ENCODE measurements at regions not wholly inside any gene's neighbourhood (a gene's known extent, or its start where the extent isn't known, plus 50 kb on each side); places are given as distances from the start of the nearest gene placed in this dataset.

DNA sequence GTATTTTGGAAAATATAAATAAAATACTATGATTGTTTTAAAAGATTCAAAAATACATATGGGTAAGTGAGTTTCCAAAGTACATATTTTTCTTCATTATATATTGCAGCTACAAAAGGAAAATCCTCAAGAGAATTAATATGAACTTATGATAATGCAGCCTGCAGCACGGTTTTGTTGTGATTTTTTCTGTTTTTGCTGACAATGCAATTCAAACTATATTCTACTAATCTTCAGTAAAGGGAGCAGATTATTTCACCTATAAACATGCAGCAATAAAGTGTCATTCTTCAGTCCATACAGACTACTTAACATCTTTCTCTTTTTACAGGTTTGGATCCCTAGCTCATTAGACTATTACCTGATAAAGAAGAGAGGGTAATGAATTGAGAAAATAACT lies 582.1 kb upstream of the MGAT4C start:
- no peak overlapping the region for H2BK12ac ChIP-seq (ENCODE audit: low read length in 2 of 2)
- H3K79me1 ChIP-seq (replicated peaks; ENCODE audit: low read length, poor library complexity, severe bottlenecking): no peaks in the 10 kb centered on the region
- H2BK120ac ChIP-seq (ENCODE audit: low read depth, low read length): no peak overlapping the region
- H3K14ac ChIP-seq (ENCODE audit: low read length in 2 of 2): no peak overlapping the region
- no peak overlapping the region for H3K18ac ChIP-seq (ENCODE audit: low read depth in 1 of 2, low read length in 2 of 2)
- H3K27ac ChIP-seq (ENCODE audit: low read length, poor library complexity, severe bottlenecking): no peak overlapping the region
- H3K4me1 ChIP-seq (ENCODE audit: control insufficient read depth, insufficient read depth, low read depth, low read length): no peaks in the 10 kb centered on the region
- WGBS: 100% methylated on average over 1 of the region's 1 CpG
- H2AFZ ChIP-seq (ENCODE audit: low read depth, low read length): no peak overlapping the region
- H3K23ac ChIP-seq (ENCODE audit: low read length in 2 of 2): no peak overlapping the region
- no peaks in the 10 kb centered on the region for H3K36me3 ChIP-seq (ENCODE audit: control insufficient read depth in 1 of 2, insufficient read depth in 2 of 2, low read depth in 1 of 2, low read length in 2 of 2)
- no peak overlapping the region for H2BK15ac ChIP-seq (ENCODE audit: low read depth, poor library complexity, severe bottlenecking)
- H4K8ac ChIP-seq (ENCODE audit: low read length): no peak overlapping the region
- no peak overlapping the region for H3K4me3 ChIP-seq (ENCODE audit: insufficient read depth in 1 of 2, low read depth in 1 of 2, low read length in 2 of 2)
- no peak for DNase-seq
- H3K27me3 ChIP-seq (ENCODE audit: control insufficient read depth in 1 of 2, insufficient read depth in 1 of 2, low read length in 2 of 2): no peaks in the 10 kb centered on the region
- no peak overlapping the region for H3K4ac ChIP-seq (ENCODE audit: low read depth in 1 of 2, low read length in 2 of 2)
- no peak overlapping the region for H4K91ac ChIP-seq (ENCODE audit: low read length)
- H3K4me2 ChIP-seq (ENCODE audit: low read length, poor library complexity, severe bottlenecking): no peak overlapping the region
- no peak overlapping the region for H2BK5ac ChIP-seq (ENCODE audit: low read depth, low read length, poor library complexity, severe bottlenecking)
- no peak overlapping the region for H2AK5ac ChIP-seq (ENCODE audit: low read length, severe bottlenecking)
- no peak overlapping the region for H3K9ac ChIP-seq (ENCODE audit: low read length)
- H3K9me3 ChIP-seq (ENCODE audit: control insufficient read depth, low read length): no peaks in the 10 kb centered on the region

DNA sequence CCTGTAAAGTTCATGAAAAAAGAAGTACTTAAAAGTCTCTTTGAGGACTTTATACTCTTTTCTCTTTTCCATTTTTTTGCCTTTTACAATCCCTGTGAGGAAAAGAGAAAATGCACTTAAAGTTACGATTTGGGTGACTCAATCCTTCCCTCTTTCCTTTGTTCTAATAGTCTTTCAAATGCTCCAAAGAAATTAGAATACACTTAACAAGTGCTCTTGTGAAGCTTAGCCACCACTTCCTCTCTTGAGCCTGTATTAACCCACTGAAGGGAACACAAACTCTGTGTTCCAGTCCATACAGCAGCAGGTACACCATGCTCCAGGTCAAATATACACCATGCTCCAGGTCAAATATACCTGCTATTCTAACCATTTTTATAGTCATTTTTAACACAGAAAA lies 581.1 kb upstream of the MGAT4C start:
- no peaks in the 10 kb centered on the region for H3K36me3 ChIP-seq (ENCODE audit: control insufficient read depth in 1 of 2, insufficient read depth in 2 of 2, low read depth in 1 of 2, low read length in 2 of 2)
- no peak overlapping the region for H4K91ac ChIP-seq (ENCODE audit: low read length)
- no peak overlapping the region for H2AFZ ChIP-seq (ENCODE audit: low read depth, low read length)
- no peak overlapping the region for H2AK5ac ChIP-seq (ENCODE audit: low read length, severe bottlenecking)
- H3K23ac ChIP-seq (ENCODE audit: low read length in 2 of 2): no peak overlapping the region
- no peak overlapping the region for H3K9ac ChIP-seq (ENCODE audit: low read length)
- no peak overlapping the region for H4K8ac ChIP-seq (ENCODE audit: low read length)
- no peak overlapping the region for H2BK15ac ChIP-seq (ENCODE audit: low read depth, poor library complexity, severe bottlenecking)
- no peak overlapping the region for H3K18ac ChIP-seq (ENCODE audit: low read depth in 1 of 2, low read length in 2 of 2)
- no peak overlapping the region for H3K14ac ChIP-seq (ENCODE audit: low read length in 2 of 2)
- H3K4me3 ChIP-seq (ENCODE audit: insufficient read depth in 1 of 2, low read depth in 1 of 2, low read length in 2 of 2): no peak overlapping the region
- H3K27me3 ChIP-seq (ENCODE audit: control insufficient read depth in 1 of 2, insufficient read depth in 1 of 2, low read length in 2 of 2): no peaks in the 10 kb centered on the region
- no peak for DNase-seq
- H3K79me1 ChIP-seq (replicated peaks; ENCODE audit: low read length, poor library complexity, severe bottlenecking): no peaks in the 10 kb centered on the region
- 44% methylated on average over 1 of the region's 1 CpG for WGBS
- no peaks in the 10 kb centered on the region for H3K4me1 ChIP-seq (ENCODE audit: control insufficient read depth, insufficient read depth, low read depth, low read length)
- H2BK5ac ChIP-seq (ENCODE audit: low read depth, low read length, poor library complexity, severe bottlenecking): no peak overlapping the region
- no peak overlapping the region for H2BK12ac ChIP-seq (ENCODE audit: low read length in 2 of 2)
- no peak overlapping the region for H3K4ac ChIP-seq (ENCODE audit: low read depth in 1 of 2, low read length in 2 of 2)
- H3K4me2 ChIP-seq (ENCODE audit: low read length, poor library complexity, severe bottlenecking): no peak overlapping the region
- no peaks in the 10 kb centered on the region for H3K9me3 ChIP-seq (ENCODE audit: control insufficient read depth, low read length)
- H2BK120ac ChIP-seq (ENCODE audit: low read depth, low read length): no peak overlapping the region
- no peak overlapping the region for H3K27ac ChIP-seq (ENCODE audit: low read length, poor library complexity, severe bottlenecking)

- no peaks in the 10 kb centered on the region for H3K27me3 ChIP-seq (ENCODE audit: control insufficient read depth in 1 of 2, insufficient read depth in 1 of 2, low read length in 2 of 2)
- H4K91ac ChIP-seq (ENCODE audit: low read length): no peak overlapping the region
- no peak overlapping the region for H3K14ac ChIP-seq (ENCODE audit: low read length in 2 of 2)
- H2BK12ac ChIP-seq (ENCODE audit: low read length in 2 of 2): no peak overlapping the region
- no CpG with 5 or more reads among the region's 1 CpG for WGBS
- no peak overlapping the region for H2BK15ac ChIP-seq (ENCODE audit: low read depth, poor library complexity, severe bottlenecking)
- H3K4me3 ChIP-seq (ENCODE audit: insufficient read depth in 1 of 2, low read depth in 1 of 2, low read length in 2 of 2): no peak overlapping the region
- H2AFZ ChIP-seq (ENCODE audit: low read depth, low read length): no peak overlapping the region
- no peak overlapping the region for H3K4me2 ChIP-seq (ENCODE audit: low read length, poor library complexity, severe bottlenecking)
- no peaks in the 10 kb centered on the region for H3K4me1 ChIP-seq (ENCODE audit: control insufficient read depth, insufficient read depth, low read depth, low read length)
- H2BK5ac ChIP-seq (ENCODE audit: low read depth, low read length, poor library complexity, severe bottlenecking): no peak overlapping the region
- no peak overlapping the region for H3K4ac ChIP-seq (ENCODE audit: low read depth in 1 of 2, low read length in 2 of 2)
- H3K18ac ChIP-seq (ENCODE audit: low read depth in 1 of 2, low read length in 2 of 2): no peak overlapping the region
- H3K27ac ChIP-seq (ENCODE audit: low read length, poor library complexity, severe bottlenecking): no peak overlapping the region
- no peaks in the 10 kb centered on the region for H3K79me1 ChIP-seq (replicated peaks; ENCODE audit: low read length, poor library complexity, severe bottlenecking)
- H2AK5ac ChIP-seq (ENCODE audit: low read length, severe bottlenecking): no peak overlapping the region
- H2BK120ac ChIP-seq (ENCODE audit: low read depth, low read length): no peak overlapping the region
- no peak overlapping the region for H3K9ac ChIP-seq (ENCODE audit: low read length)
- no peak overlapping the region for H3K23ac ChIP-seq (ENCODE audit: low read length in 2 of 2)
- DNase-seq: no peak
- no peaks in the 10 kb centered on the region for H3K9me3 ChIP-seq (ENCODE audit: control insufficient read depth, low read length)
- H3K36me3 ChIP-seq (ENCODE audit: control insufficient read depth in 1 of 2, insufficient read depth in 2 of 2, low read depth in 1 of 2, low read length in 2 of 2): no peaks in the 10 kb centered on the region
- H4K8ac ChIP-seq (ENCODE audit: low read length): no peak overlapping the region
Measured at GRCh38 chr12:86834217-86834616, 578.0 kb upstream of the MGAT4C start.

- Histone ChIP-seq H3K4me1 (ENCODE audit: control insufficient read depth, insufficient read depth, low read depth, low read length) (no peaks in the 10 kb centered on the region), H2BK5ac (ENCODE audit: low read depth, low read length, poor library complexity, severe bottlenecking) (no peak overlapping the region), H2BK15ac (ENCODE audit: low read depth, poor library complexity, severe bottlenecking) (no peak overlapping the region), H2BK120ac (ENCODE audit: low read depth, low read length) (no peak overlapping the region), H3K79me1 (replicated peaks; ENCODE audit: low read length, poor library complexity, severe bottlenecking) (no peaks in the 10 kb centered on the region), H3K27me3 (ENCODE audit: control insufficient read depth in 1 of 2, insufficient read depth in 1 of 2, low read length in 2 of 2) (no peaks in the 10 kb centered on the region), H3K9me3 (ENCODE audit: control insufficient read depth, low read length) (no peaks in the 10 kb centered on the region), H2AFZ (ENCODE audit: low read depth, low read length) (no peak overlapping the region), H3K36me3 (ENCODE audit: control insufficient read depth in 1 of 2, insufficient read depth in 2 of 2, low read depth in 1 of 2, low read length in 2 of 2) (no peaks in the 10 kb centered on the region), H4K91ac (ENCODE audit: low read length) (no peak overlapping the region), H3K23ac (ENCODE audit: low read length in 2 of 2) (no peak overlapping the region), H3K4me3 (ENCODE audit: insufficient read depth in 1 of 2, low read depth in 1 of 2, low read length in 2 of 2) (no peak overlapping the region), H3K9ac (ENCODE audit: low read length) (no peak overlapping the region), H3K4me2 (ENCODE audit: low read length, poor library complexity, severe bottlenecking) (no peak overlapping the region), H2BK12ac (ENCODE audit: low read length in 2 of 2) (no peak overlapping the region), H3K14ac (ENCODE audit: low read length in 2 of 2) (no peak overlapping the region), H3K4ac (ENCODE audit: low read depth in 1 of 2, low read length in 2 of 2) (no peak overlapping the region), H3K18ac (ENCODE audit: low read depth in 1 of 2, low read length in 2 of 2) (no peak overlapping the region), H3K27ac (ENCODE audit: low read length, poor library complexity, severe bottlenecking) (no peak overlapping the region), H2AK5ac (ENCODE audit: low read length, severe bottlenecking) (no peak overlapping the region), H4K8ac (ENCODE audit: low read length) (no peak overlapping the region)
- no peak for DNase-seq
- WGBS: no CpG with 5 or more reads among the region's 2 CpGs
Measured at GRCh38 chr12:86827409-86827808, 571.2 kb upstream of the MGAT4C start.

Measured in mesenchymal stem cell (in vitro differentiated cells and primary cell).